ENCODE measurements at regions not wholly inside any gene's neighbourhood (a gene's known extent, or its start where the extent isn't known, plus 50 kb on each side); places are given as distances from the start of the nearest gene placed in this dataset.

- Histone ChIP-seq H4K20me1 (ENCODE audit: insufficient read depth) (no peaks in the 10 kb centered on the region), H3K4me3 (ENCODE audit: low read depth in 2 of 2, low read length in 1 of 2) (no peak overlapping the region), H3K9ac (no peak overlapping the region), H3F3A (replicated peaks; ENCODE audit: insufficient read depth) (no peaks in the 10 kb centered on the region), H3K9me3 (no peaks in the 10 kb centered on the region), H3K9me2 (no peaks in the 10 kb centered on the region), H2AFZ (ENCODE audit: low read depth) (no peak overlapping the region), H3K36me3 (replicated peaks in 1 of 2; ENCODE audit: control insufficient read depth in 1 of 2, insufficient read depth in 2 of 2, low read length in 1 of 2) (no peaks in the 10 kb centered on the region), H3K27ac (ENCODE audit: low read depth in 2 of 2, low read length in 1 of 2) (no peak overlapping the region), H3K79me2 (ENCODE audit: insufficient read depth) (no peaks in the 10 kb centered on the region), H3K4me1 (ENCODE audit: control insufficient read depth in 1 of 2, insufficient read depth in 2 of 2, low read depth in 1 of 2, low read length in 1 of 2) (no peaks in the 10 kb centered on the region), H3K4me2 (no peak overlapping the region), H3K27me3 (ENCODE audit: insufficient read depth) (no peaks in the 10 kb centered on the region)
- CTCF ChIA-PET, result interaction anchor here (1.6 kb wide), 1 partner anchor 164 kb away, joined by 4 read pairs; no protein-coding TSS in a partner anchor
- WGBS (ENCODE audit: low lambda C conversion rate), result 60% methylated on average over 3 of the region's 3 CpGs
- POLR2A ChIA-PET, result no interaction called here
- TF ChIP-seq, protein P1, sequence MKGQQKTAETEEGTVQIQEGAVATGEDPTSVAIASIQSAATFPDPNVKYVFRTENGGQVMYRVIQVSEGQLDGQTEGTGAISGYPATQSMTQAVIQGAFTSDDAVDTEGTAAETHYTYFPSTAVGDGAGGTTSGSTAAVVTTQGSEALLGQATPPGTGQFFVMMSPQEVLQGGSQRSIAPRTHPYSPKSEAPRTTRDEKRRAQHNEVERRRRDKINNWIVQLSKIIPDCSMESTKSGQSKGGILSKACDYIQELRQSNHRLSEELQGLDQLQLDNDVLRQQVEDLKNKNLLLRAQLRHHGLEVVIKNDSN (IDR thresholded peaks at IDR 0.05; ENCODE audit: borderline replicate concordance, low read depth), result no peak
- TF ChIP-seq USF2 (IDR thresholded peaks at IDR 0.05; ENCODE audit: borderline replicate concordance, low read depth, low read length) (no peak), MXI1 (IDR thresholded peaks at IDR 0.05; ENCODE audit: low read depth, low read length) (no peak), SIN3A (IDR thresholded peaks at IDR 0.05; ENCODE audit: borderline replicate concordance, low read depth, low read length) (no peak), TEAD4 (IDR thresholded peaks at IDR 0.05; ENCODE audit: borderline replicate concordance, insufficient read depth) (no peak), POLR2AphosphoS5 (IDR thresholded peaks at IDR 0.05; ENCODE audit: low read depth, low read length) (no peak)
- TF ChIP-seq, protein P2, sequence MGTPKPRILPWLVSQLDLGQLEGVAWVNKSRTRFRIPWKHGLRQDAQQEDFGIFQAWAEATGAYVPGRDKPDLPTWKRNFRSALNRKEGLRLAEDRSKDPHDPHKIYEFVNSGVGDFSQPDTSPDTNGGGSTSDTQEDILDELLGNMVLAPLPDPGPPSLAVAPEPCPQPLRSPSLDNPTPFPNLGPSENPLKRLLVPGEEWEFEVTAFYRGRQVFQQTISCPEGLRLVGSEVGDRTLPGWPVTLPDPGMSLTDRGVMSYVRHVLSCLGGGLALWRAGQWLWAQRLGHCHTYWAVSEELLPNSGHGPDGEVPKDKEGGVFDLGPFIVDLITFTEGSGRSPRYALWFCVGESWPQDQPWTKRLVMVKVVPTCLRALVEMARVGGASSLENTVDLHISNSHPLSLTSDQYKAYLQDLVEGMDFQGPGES (IDR thresholded peaks at IDR 0.05; ENCODE audit: low read depth, low read length), result no peak
- DNase-seq, result no peak
Observed at GRCh38 chr3:132202586-132202985, 114.6 kb upstream of the ACP3 start.

GRCh38 chr3:132203889-132204596 is 113.2 kb upstream of the ACP3 start:
- H3K79me2 ChIP-seq (ENCODE audit: insufficient read depth), result no peaks in the 10 kb centered on the region
- H3K36me3 ChIP-seq (replicated peaks in 1 of 2; ENCODE audit: control insufficient read depth in 1 of 2, insufficient read depth in 2 of 2, low read length in 1 of 2), result no peaks in the 10 kb centered on the region
- no peak overlapping the region for H3K4me2 ChIP-seq
- H3K4me3 ChIP-seq (ENCODE audit: low read depth in 2 of 2, low read length in 1 of 2), result no peak overlapping the region
- no peak for DNase-seq
- no peaks in the 10 kb centered on the region for H3F3A ChIP-seq (replicated peaks; ENCODE audit: insufficient read depth)
- POLR2A ChIA-PET, result no interaction called here
- H3K4me1 ChIP-seq (ENCODE audit: control insufficient read depth in 1 of 2, insufficient read depth in 2 of 2, low read depth in 1 of 2, low read length in 1 of 2), result no peaks in the 10 kb centered on the region
- no peaks in the 10 kb centered on the region for H3K9me2 ChIP-seq
- H3K9ac ChIP-seq, result no peak overlapping the region
- no peaks in the 10 kb centered on the region for H3K27me3 ChIP-seq (ENCODE audit: insufficient read depth)
- H3K27ac ChIP-seq (ENCODE audit: low read depth in 2 of 2, low read length in 1 of 2), result no peak overlapping the region
- WGBS (ENCODE audit: low lambda C conversion rate), result 61% methylated on average over 3 of the region's 3 CpGs
- CTCF ChIA-PET, result interaction anchor here (1.2 kb wide), 1 partner anchor 165 kb away, joined by 3 read pairs; no protein-coding TSS in a partner anchor
- no peak overlapping the region for H2AFZ ChIP-seq (ENCODE audit: low read depth)
- no peaks in the 10 kb centered on the region for H3K9me3 ChIP-seq
- H4K20me1 ChIP-seq (ENCODE audit: insufficient read depth), result no peaks in the 10 kb centered on the region
- TF ChIP-seq NFIC (IDR thresholded peaks at IDR 0.05; ENCODE audit: borderline replicate concordance) (no peak), GABPA (IDR thresholded peaks at IDR 0.05; ENCODE audit: low read depth) (no peak), EP300 (IDR thresholded peaks at IDR 0.05; ENCODE audit: borderline replicate concordance in 1 of 2, low read depth in 1 of 2, low read length in 1 of 2) (no peak), FOXM1 (IDR thresholded peaks at IDR 0.05; ENCODE audit: low read depth) (no peak), NRF1 (IDR thresholded peaks at IDR 0.05; ENCODE audit: low read depth, low read length) (no peak), RAD21 (IDR thresholded peaks at IDR 0.05; ENCODE audit: low read length) (no peak), RCOR1 (IDR thresholded peaks at IDR 0.05; ENCODE audit: low read length) (no peak), MAX (IDR thresholded peaks at IDR 0.05; ENCODE audit: low read depth) (no peak), POLR2AphosphoS5 (IDR thresholded peaks at IDR 0.05; ENCODE audit: low read depth, low read length) (no peak), MEF2A (IDR thresholded peaks at IDR 0.05; ENCODE audit: borderline replicate concordance, low read depth) (no peak)
- TF ChIP-seq, protein P3, sequence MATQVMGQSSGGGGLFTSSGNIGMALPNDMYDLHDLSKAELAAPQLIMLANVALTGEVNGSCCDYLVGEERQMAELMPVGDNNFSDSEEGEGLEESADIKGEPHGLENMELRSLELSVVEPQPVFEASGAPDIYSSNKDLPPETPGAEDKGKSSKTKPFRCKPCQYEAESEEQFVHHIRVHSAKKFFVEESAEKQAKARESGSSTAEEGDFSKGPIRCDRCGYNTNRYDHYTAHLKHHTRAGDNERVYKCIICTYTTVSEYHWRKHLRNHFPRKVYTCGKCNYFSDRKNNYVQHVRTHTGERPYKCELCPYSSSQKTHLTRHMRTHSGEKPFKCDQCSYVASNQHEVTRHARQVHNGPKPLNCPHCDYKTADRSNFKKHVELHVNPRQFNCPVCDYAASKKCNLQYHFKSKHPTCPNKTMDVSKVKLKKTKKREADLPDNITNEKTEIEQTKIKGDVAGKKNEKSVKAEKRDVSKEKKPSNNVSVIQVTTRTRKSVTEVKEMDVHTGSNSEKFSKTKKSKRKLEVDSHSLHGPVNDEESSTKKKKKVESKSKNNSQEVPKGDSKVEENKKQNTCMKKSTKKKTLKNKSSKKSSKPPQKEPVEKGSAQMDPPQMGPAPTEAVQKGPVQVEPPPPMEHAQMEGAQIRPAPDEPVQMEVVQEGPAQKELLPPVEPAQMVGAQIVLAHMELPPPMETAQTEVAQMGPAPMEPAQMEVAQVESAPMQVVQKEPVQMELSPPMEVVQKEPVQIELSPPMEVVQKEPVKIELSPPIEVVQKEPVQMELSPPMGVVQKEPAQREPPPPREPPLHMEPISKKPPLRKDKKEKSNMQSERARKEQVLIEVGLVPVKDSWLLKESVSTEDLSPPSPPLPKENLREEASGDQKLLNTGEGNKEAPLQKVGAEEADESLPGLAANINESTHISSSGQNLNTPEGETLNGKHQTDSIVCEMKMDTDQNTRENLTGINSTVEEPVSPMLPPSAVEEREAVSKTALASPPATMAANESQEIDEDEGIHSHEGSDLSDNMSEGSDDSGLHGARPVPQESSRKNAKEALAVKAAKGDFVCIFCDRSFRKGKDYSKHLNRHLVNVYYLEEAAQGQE (IDR thresholded peaks at IDR 0.05; ENCODE audit: low read depth, low read length), result no peak
- TF ChIP-seq, protein P4, sequence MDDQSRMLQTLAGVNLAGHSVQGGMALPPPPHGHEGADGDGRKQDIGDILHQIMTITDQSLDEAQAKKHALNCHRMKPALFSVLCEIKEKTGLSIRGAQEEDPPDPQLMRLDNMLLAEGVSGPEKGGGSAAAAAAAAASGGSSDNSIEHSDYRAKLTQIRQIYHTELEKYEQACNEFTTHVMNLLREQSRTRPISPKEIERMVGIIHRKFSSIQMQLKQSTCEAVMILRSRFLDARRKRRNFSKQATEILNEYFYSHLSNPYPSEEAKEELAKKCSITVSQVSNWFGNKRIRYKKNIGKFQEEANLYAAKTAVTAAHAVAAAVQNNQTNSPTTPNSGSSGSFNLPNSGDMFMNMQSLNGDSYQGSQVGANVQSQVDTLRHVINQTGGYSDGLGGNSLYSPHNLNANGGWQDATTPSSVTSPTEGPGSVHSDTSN (IDR thresholded peaks at IDR 0.05), result no peak
- TF ChIP-seq, protein P1 (IDR thresholded peaks at IDR 0.05; ENCODE audit: borderline replicate concordance, low read depth), result no peak
